OCI-LY3 (cell line): ENCODE measurements at regions not wholly inside any gene's neighbourhood (a gene's known extent, or its start where the extent isn't known, plus 50 kb on each side); places are given as distances from the start of the nearest gene placed in this dataset.

ENCODE experiments used
- EZH2phosphoT487 ChIP-seq: fragments of 200-600 bp; shearing (Covaris generic); IDR thresholded peaks from 2 replicates; pipeline ENCODE4 v1.6.1; 2018; ENCODE audit warnings: antibody characterized with exemption, mixed run types, low read depth
- TF ChIP-seq, protein P1 (sequence below): fragments of 200-600, 300-600 bp; sonication (generic); IDR thresholded peaks from 2 replicates; pipeline ENCODE4 v1.5.1; 2014; ENCODE audit warnings: antibody characterized with exemption, low read length, low read depth

DNA sequence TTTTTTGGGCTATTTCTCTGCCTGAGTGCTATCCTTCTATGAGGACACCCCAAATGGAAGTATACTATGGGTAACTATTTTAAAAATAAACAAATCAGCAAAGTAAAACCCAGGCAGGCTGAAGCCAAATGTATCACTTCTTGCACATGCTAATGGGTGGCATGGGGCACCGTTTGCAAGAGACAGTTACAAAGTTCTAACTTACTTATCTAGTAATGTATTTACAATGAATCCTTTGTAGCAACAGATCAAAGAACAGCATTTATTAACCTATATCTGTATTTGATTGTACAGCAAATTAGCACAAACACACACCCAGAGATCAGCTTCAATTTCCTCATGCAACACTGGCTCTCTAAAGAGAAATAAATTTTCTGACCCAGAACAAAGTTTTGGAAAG, 225.5 kb downstream of the ZNF674 start:
- TF ChIP-seq, protein P1, sequence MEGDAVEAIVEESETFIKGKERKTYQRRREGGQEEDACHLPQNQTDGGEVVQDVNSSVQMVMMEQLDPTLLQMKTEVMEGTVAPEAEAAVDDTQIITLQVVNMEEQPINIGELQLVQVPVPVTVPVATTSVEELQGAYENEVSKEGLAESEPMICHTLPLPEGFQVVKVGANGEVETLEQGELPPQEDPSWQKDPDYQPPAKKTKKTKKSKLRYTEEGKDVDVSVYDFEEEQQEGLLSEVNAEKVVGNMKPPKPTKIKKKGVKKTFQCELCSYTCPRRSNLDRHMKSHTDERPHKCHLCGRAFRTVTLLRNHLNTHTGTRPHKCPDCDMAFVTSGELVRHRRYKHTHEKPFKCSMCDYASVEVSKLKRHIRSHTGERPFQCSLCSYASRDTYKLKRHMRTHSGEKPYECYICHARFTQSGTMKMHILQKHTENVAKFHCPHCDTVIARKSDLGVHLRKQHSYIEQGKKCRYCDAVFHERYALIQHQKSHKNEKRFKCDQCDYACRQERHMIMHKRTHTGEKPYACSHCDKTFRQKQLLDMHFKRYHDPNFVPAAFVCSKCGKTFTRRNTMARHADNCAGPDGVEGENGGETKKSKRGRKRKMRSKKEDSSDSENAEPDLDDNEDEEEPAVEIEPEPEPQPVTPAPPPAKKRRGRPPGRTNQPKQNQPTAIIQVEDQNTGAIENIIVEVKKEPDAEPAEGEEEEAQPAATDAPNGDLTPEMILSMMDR, result no peak
- no peak for TF ChIP-seq EZH2phosphoT487
